A549 (cell line): ENCODE measurements at regions not wholly inside any gene's neighbourhood (a gene's known extent, or its start where the extent isn't known, plus 50 kb on each side); places are given as distances from the start of the nearest gene placed in this dataset.
A peak's percentile ranks its signal among the peaks of the same experiment; 100 is the strongest.

Experiments
- ATAC-seq, 2 experiments: fragments of 200-7000 bp in 1 of 2; fragments of >200 bp in 1 of 2; cut with Nextera tagmentation in 1 of 2; cut with Tn5 transposase in 1 of 2; 3 replicates each; pipeline versions ENCODE4 v1.8.0 to v1.9.1; 2018 to 2020; ENCODE audit warnings: mild to moderate bottlenecking in 1 of 2, moderate library complexity in 1 of 2
- CTCF ChIA-PET: fragments of 300-600 bp; sonication (Branson Sonifier 250); formaldehyde crosslinking; extraction: SDS; loops from one replicate; lab custom pipeline; 2021; ENCODE audit warnings: antibody characterized with exemption, inconsistent platforms; lab: Yijun Ruan, JAX
- POLR2A ChIA-PET: fragments of 350-600 bp; formaldehyde crosslinking; extraction: SDS; loops from one replicate; lab custom pipeline; 2021; ENCODE audit warnings: antibody characterized with exemption, inconsistent platforms; lab: Yijun Ruan, JAX
- DNase-seq, 2 experiments: peaks; one replicate each; pipeline versions ENCODE4 v3.0.0 to v3.0.0-alpha.2; 2011 to 2016; ENCODE audit warnings: low read depth in 1 of 2, low spot score in 1 of 2
- FAIRE-seq: peaks from 2 replicates; lab custom pipeline; 2011; peaks lifted over from hg19 to GRCh38; lab: Jason Lieb, UNC
- H3K27ac ChIP-seq, 2 experiments: fragments of >200 bp; sonication (Bioruptor Twin); formaldehyde crosslinking; 3 replicates each; pipeline ENCODE4 v1.5.1; 2016 to 2017
- H3K4me1 ChIP-seq: fragments of >200 bp; sonication (Bioruptor Twin); formaldehyde crosslinking; 3 replicates; pipeline ENCODE4 v1.6.1; 2016
- H3K4me2 ChIP-seq: fragments of >200 bp; sonication (Bioruptor Twin); formaldehyde crosslinking; 3 replicates; pipeline ENCODE4 v1.6.1; 2016
- H3K4me3 ChIP-seq: fragments of >200 bp; sonication (Bioruptor Twin); formaldehyde crosslinking; 3 replicates; pipeline ENCODE4 v1.5.1; 2016
- H3K9me3 ChIP-seq: fragments of >200 bp; sonication (Bioruptor Twin); formaldehyde crosslinking; 3 replicates; pipeline ENCODE4 v1.6.1; 2016
- CBX8 ChIP-seq: fragments of 200-600 bp; sonication (generic); IDR thresholded peaks from 2 replicates; pipeline ENCODE4 v1.6.1; 2016
- CHD2 ChIP-seq: fragments of 150-350 bp; IDR thresholded peaks from 2 replicates; pipeline ENCODE4 v1.6.1; 2014; ENCODE audit warnings: low read length; ENCODE audit not compliant: partially characterized antibody
- ESRRA ChIP-seq: fragments of 150-350 bp; IDR thresholded peaks from 2 replicates; pipeline ENCODE4 v1.6.1; 2014; ENCODE audit warnings: mild to moderate bottlenecking, low read length, borderline replicate concordance
- FOSL2 ChIP-seq, 2 experiments: fragments of 450-650 bp in 1 of 2; fragments of >200 bp in 1 of 2; sonication (Bioruptor Twin) in 1 of 2; formaldehyde crosslinking; IDR thresholded peaks; 2 replicates each; pipeline versions ENCODE4 v1.5.0 to v1.6.1; 2016 to 2020; ENCODE audit warnings: mild to moderate bottlenecking in 1 of 2, moderate library complexity in 1 of 2
- HOXA7 ChIP-seq: fragments of 250-450 bp; sonication (Bioruptor Pico); IDR thresholded peaks from 2 replicates; pipeline ENCODE4 v1.5.0; 2020; ENCODE audit warnings: mild to moderate bottlenecking, moderate library complexity
- HOXB13 ChIP-seq: fragments of 250-450 bp; sonication (Bioruptor Pico); IDR thresholded peaks from 2 replicates; pipeline ENCODE4 v1.5.0; 2020; ENCODE audit warnings: low read depth, mild to moderate bottlenecking, moderate library complexity
- HOXB5 ChIP-seq: fragments of 250-450 bp; sonication (Bioruptor Pico); IDR thresholded peaks from 2 replicates; pipeline ENCODE4 v1.5.0; 2020; ENCODE audit warnings: mild to moderate bottlenecking, moderate library complexity
- JUN ChIP-seq, 2 experiments: fragments of >200 bp; sonication (Bioruptor Twin); formaldehyde crosslinking; IDR thresholded peaks; 2 replicates in 1 of 2; 3 replicates in 1 of 2; pipeline ENCODE4 v1.6.1; 2016 to 2017
- JUNB ChIP-seq: fragments of >200 bp; sonication (Bioruptor Twin); formaldehyde crosslinking; IDR thresholded peaks from 2 replicates; pipeline ENCODE4 v1.6.1; 2016
- MAFK ChIP-seq: fragments of 450-650 bp; IDR thresholded peaks from 2 replicates; pipeline ENCODE4 v1.6.1; 2014; ENCODE audit not compliant: partially characterized antibody
- MAZ ChIP-seq: fragments of 150-350 bp; IDR thresholded peaks from 2 replicates; pipeline ENCODE4 v1.6.1; 2014; ENCODE audit warnings: antibody characterized with exemption, low read depth, low read length, borderline replicate concordance
- NFE2L2 ChIP-seq: fragments of 150-350 bp; conservative IDR thresholded peaks from 2 replicates; pipeline ENCODE4 v1.6.1; 2014; ENCODE audit warnings: low read length
- NPAS2 ChIP-seq: fragments of 250-450 bp; sonication (Bioruptor Pico); IDR thresholded peaks from 2 replicates; pipeline ENCODE4 v1.8.0; 2022; ENCODE audit warnings: mild to moderate bottlenecking, moderate library complexity, borderline replicate concordance
- PHF8 ChIP-seq: fragments of 200-600 bp; sonication (generic); IDR thresholded peaks from 2 replicates; pipeline ENCODE4 v1.6.1; 2016; ENCODE audit warnings: low read depth, mild to moderate bottlenecking, antibody characterized with exemption, moderate library complexity, borderline replicate concordance
- POLR2A ChIP-seq: IDR thresholded peaks from 2 replicates; pipeline ENCODE4 v1.6.1; 2012; ENCODE audit warnings: mild to moderate bottlenecking, low read length
- POLR2AphosphoS2 ChIP-seq: conservative IDR thresholded peaks from 2 replicates; pipeline ENCODE4 v1.6.1; 2012; ENCODE audit warnings: low read length, improper control_type of control experiment, inconsistent platforms
- RARB ChIP-seq: fragments of 250-450 bp; sonication (Bioruptor Pico); IDR thresholded peaks from 2 replicates; pipeline ENCODE4 v1.8.0; 2021; ENCODE audit warnings: mild to moderate bottlenecking, moderate library complexity
- SREBF2 ChIP-seq: fragments of 450-650 bp; IDR thresholded peaks from 2 replicates; pipeline ENCODE4 v1.6.1; 2014; ENCODE audit warnings: mild to moderate bottlenecking, moderate library complexity
- ZNF302 ChIP-seq: fragments of 250-450 bp; sonication (Bioruptor Pico); IDR thresholded peaks from 2 replicates; pipeline ENCODE4 v1.9.0; 2021; ENCODE audit warnings: inconsistent platforms, mild to moderate bottlenecking, moderate library complexity
- WGBS: methylation state at CpG from one replicate; pipeline ENCODE4 v1.1.6; 2017; ENCODE audit errors: missing lambda C conversion rate; 5-methylcytosine and 5-hydroxymethylcytosine counted together
- TF ChIP-seq, protein P1 (sequence below): fragments of >200 bp; sonication (Bioruptor Twin); formaldehyde crosslinking; IDR thresholded peaks from 3 replicates; pipeline ENCODE4 v1.5.1; 2016
- TF ChIP-seq, protein P2 (sequence below): fragments of 450-650 bp; IDR thresholded peaks from 2 replicates; pipeline ENCODE4 v1.6.1; 2014; ENCODE audit warnings: antibody characterized with exemption
- TF ChIP-seq, protein P3 (sequence below): IDR thresholded peaks from 2 replicates; pipeline ENCODE4 v1.6.1; 2012; ENCODE audit warnings: low read depth, borderline replicate concordance

DNA sequence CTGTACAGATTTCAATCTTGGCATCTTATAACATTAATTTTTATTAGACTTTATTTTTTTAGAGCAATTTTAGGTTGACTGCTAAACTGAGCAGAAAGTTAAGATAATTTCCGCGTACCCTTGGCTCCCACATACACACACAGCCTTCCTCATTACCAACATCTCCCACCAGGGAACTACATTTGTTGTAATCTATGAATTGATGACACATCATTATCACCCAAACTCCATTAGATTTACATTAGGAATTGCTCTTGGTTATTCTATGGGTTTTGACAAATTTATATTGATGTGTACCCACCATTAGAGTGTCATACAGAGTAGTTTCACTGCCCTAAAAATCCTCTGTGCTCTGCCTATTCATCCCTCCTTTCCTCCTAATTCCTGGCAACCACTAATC, 56.4 kb upstream of the GRIK3 start:
- DNase-seq (no peak), ATAC-seq (no peak), FAIRE-seq (no peak)
- H3K4me1 ChIP-seq: no peaks in the 10 kb centered on the region
- POLR2A ChIA-PET: no interaction called here
- 27% methylated on average over 2 of the region's 2 CpGs for WGBS
- H3K4me3 ChIP-seq: no peak overlapping the region
- H3K27ac ChIP-seq: no peak overlapping the region
- CTCF ChIA-PET: interaction anchor here (1.3 kb wide), 1 partner anchor 344 kb away, joined by 3 read pairs; no protein-coding TSS in a partner anchor
- H3K4me2 ChIP-seq: no peak overlapping the region
- H3K9me3 ChIP-seq: no peaks in the 10 kb centered on the region
- TF ChIP-seq PHF8 (no peak), MAFK (peak; percentile 31)
- TF ChIP-seq, all 56 proteins: peak for 1

DNA sequence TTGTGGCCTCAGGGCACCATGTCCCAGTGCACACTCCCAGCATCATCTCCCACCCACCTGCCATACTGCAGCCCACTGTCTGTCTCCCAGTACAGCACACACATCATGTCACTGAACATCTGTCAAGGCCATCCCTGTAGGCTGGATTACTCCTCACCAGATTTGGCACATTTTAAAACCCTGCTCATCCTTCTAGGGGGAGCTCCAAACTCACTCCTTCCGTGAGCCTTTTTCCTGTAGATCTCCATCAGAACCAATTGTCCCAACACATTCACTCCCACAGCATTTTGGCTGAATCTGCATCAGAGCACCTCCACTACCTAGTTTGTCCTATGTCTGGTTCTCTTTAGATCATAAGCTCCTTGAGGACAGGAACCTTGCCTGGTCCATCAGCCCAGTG, 58.6 kb upstream of the GRIK3 start:
- no peak for FAIRE-seq
- no peak for ATAC-seq
- no peak for DNase-seq
- ChIA-PET POLR2A (no interaction called here), CTCF (no interaction called here)
- Histone ChIP-seq H3K4me3 (no peak overlapping the region), H3K9me3 (no peaks in the 10 kb centered on the region), H3K27ac (no peak overlapping the region), H3K4me1 (no peaks in the 10 kb centered on the region), H3K4me2 (no peak overlapping the region)
- TF ChIP-seq RARB (CRISPR knock-in tag) (no peak), NPAS2 (CRISPR knock-in tag) (no peak), POLR2A (no peak), ZNF302 (CRISPR knock-in tag) (no peak), CHD2 (no peak)
- TF ChIP-seq, protein P1, sequence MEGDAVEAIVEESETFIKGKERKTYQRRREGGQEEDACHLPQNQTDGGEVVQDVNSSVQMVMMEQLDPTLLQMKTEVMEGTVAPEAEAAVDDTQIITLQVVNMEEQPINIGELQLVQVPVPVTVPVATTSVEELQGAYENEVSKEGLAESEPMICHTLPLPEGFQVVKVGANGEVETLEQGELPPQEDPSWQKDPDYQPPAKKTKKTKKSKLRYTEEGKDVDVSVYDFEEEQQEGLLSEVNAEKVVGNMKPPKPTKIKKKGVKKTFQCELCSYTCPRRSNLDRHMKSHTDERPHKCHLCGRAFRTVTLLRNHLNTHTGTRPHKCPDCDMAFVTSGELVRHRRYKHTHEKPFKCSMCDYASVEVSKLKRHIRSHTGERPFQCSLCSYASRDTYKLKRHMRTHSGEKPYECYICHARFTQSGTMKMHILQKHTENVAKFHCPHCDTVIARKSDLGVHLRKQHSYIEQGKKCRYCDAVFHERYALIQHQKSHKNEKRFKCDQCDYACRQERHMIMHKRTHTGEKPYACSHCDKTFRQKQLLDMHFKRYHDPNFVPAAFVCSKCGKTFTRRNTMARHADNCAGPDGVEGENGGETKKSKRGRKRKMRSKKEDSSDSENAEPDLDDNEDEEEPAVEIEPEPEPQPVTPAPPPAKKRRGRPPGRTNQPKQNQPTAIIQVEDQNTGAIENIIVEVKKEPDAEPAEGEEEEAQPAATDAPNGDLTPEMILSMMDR: no peak
- TF ChIP-seq, protein P2, sequence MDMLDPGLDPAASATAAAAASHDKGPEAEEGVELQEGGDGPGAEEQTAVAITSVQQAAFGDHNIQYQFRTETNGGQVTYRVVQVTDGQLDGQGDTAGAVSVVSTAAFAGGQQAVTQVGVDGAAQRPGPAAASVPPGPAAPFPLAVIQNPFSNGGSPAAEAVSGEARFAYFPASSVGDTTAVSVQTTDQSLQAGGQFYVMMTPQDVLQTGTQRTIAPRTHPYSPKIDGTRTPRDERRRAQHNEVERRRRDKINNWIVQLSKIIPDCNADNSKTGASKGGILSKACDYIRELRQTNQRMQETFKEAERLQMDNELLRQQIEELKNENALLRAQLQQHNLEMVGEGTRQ: no peak
- WGBS: 7% methylated on average over 1 of the region's 1 CpG

DNA sequence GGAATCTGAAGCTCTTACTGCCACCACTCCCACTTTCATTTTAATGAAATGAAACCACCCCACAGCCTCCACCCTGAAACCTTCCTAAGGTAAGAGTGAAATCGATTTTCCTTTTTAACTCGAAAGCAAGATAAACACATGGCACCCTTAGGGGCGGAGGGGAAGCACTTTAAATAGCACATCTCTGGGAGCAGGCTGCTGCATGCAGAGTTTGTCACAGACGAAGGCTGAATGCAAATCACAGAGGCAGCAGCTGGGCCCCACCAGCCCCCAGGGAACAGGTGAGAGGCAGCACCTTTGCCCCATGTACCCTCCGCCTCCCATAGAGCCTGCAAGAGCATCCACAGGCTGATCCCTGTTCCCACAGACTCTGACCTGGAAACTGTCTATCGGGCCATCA, 60.0 kb upstream of the GRIK3 start:
- WGBS: 19% methylated on average over 4 of the region's 6 CpGs
- ChIA-PET POLR2A (no interaction called here), CTCF (interaction anchor here (0.7 kb wide), 1 partner anchor 17 kb away, joined by 3 read pairs; no protein-coding TSS in a partner anchor)
- Histone ChIP-seq H3K9me3 (no peaks in the 10 kb centered on the region), H3K4me3 (no peak overlapping the region), H3K4me1 (no peaks in the 10 kb centered on the region), H3K4me2 (no peak overlapping the region), H3K27ac (no peak overlapping the region)
- DNase-seq (no peak), ATAC-seq (no peak), FAIRE-seq (no peak)
- TF ChIP-seq MAZ (no peak), HOXB5 (no peak), NFE2L2 (no peak), JUNB (no peak), MAFK (no peak), HOXB13 (CRISPR knock-in tag) (no peak), CBX8 (no peak), SREBF2 (no peak), NPAS2 (CRISPR knock-in tag) (no peak), JUN (IDR thresholded peaks at IDR 0.05) (no peak), FOSL2 (IDR thresholded peaks at IDR 0.05) (no peak), FOSL2 (CRISPR knock-in tag; IDR thresholded peaks at IDR 0.05) (no peak), HOXA7 (CRISPR knock-in tag) (no peak), ESRRA (no peak), POLR2AphosphoS2 (no peak)
- TF ChIP-seq, protein P3, sequence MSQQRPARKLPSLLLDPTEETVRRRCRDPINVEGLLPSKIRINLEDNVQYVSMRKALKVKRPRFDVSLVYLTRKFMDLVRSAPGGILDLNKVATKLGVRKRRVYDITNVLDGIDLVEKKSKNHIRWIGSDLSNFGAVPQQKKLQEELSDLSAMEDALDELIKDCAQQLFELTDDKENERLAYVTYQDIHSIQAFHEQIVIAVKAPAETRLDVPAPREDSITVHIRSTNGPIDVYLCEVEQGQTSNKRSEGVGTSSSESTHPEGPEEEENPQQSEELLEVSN: no peak
